CD4-positive, CD25-positive, alpha-beta regulatory T cell (primary cell): ENCODE measurements at regions not wholly inside any gene's neighbourhood (a gene's known extent, or its start where the extent isn't known, plus 50 kb on each side); places are given as distances from the start of the nearest gene placed in this dataset.

Source experiments
- ATAC-seq, 2 donors: fragments of 150-1000 bp; cut with Tn5 transposase; one replicate each; pipeline ENCODE4 v1.10.0; 2021; ENCODE audit warnings: low read depth in 2 of 2, moderate number of reproducible peaks in 2 of 2, moderate library complexity in 1 of 2
- DNase-seq, 3 donors: peaks; one replicate each; pipeline versions ENCODE4 v3.0.0 to v3.0.0-alpha.2; 2012 to 2022; ENCODE audit warnings: mixed read lengths in 1 of 3
- H3K27ac ChIP-seq: one replicate; pipeline ENCODE4 v1.7.0; 2013; ENCODE audit warnings: mild to moderate bottlenecking, low read length; ENCODE audit not compliant: insufficient read depth, poor library complexity, severe bottlenecking
- H3K27me3 ChIP-seq: one replicate; pipeline ENCODE4 v1.7.0; 2013; ENCODE audit warnings: low read length; ENCODE audit not compliant: control insufficient read depth, insufficient read depth
- H3K36me3 ChIP-seq: one replicate; pipeline ENCODE4 v1.7.0; 2013; ENCODE audit warnings: mild to moderate bottlenecking, low read length, moderate library complexity; ENCODE audit not compliant: control insufficient read depth, insufficient read depth
- H3K4me1 ChIP-seq: 2 replicates; pipeline ENCODE4 v1.7.0; 2013; ENCODE audit warnings: mild to moderate bottlenecking, low read length; ENCODE audit not compliant: insufficient read depth, control insufficient read depth, poor library complexity, severe bottlenecking
- H3K4me3 ChIP-seq: one replicate; pipeline ENCODE4 v1.7.0; 2013; ENCODE audit warnings: low read depth, mild to moderate bottlenecking, low read length, moderate library complexity
- H3K9me3 ChIP-seq, 2 experiments: 1 replicate in 1 of 2; 2 replicates in 1 of 2; pipeline ENCODE4 v1.7.0; 2013; ENCODE audit warnings: low read length in 2 of 2, mild to moderate bottlenecking in 1 of 2, moderate library complexity in 1 of 2; ENCODE audit not compliant: control insufficient read depth in 2 of 2
- H3K27ac Mint-ChIP-seq, 3 donors: one replicate each; pipeline ENCODE4 v1.8.0; 2020 to 2022; ENCODE audit warnings: mild to moderate bottlenecking in 3 of 3, mixed read lengths in 3 of 3, moderate library complexity in 2 of 3
- H3K27me3 Mint-ChIP-seq: one replicate; pipeline ENCODE4 v1.8.0; 2022; ENCODE audit warnings: mild to moderate bottlenecking, mixed read lengths
- H3K36me3 Mint-ChIP-seq: one replicate; pipeline ENCODE4 v1.8.0; 2020; ENCODE audit warnings: mixed read lengths
- H3K4me1 Mint-ChIP-seq, 4 donors: one replicate each; pipeline ENCODE4 v1.8.0; 2020 to 2022; ENCODE audit warnings: mixed read lengths in 4 of 4, mild to moderate bottlenecking in 1 of 4
- H3K4me3 Mint-ChIP-seq, 4 donors: one replicate each; pipeline ENCODE4 v1.8.0; 2020 to 2022; ENCODE audit warnings: mild to moderate bottlenecking in 4 of 4, mixed read lengths in 4 of 4, moderate library complexity in 3 of 4
- H3K9me3 Mint-ChIP-seq, 7 donors: one replicate each; pipeline ENCODE4 v1.8.0; 2020 to 2022; ENCODE audit warnings: mixed read lengths in 7 of 7, mild to moderate bottlenecking in 3 of 7, moderate library complexity in 2 of 7

- Mint-ChIP-seq H3K27me3 (peaks cover 4% of the 10 kb centered on the region), H3K9me3 (no peaks in the 10 kb centered on the region), H3K4me3 (no peak overlapping the region), H3K36me3 (no peaks in the 10 kb centered on the region), H3K4me1 (peaks cover 0 to 12% (median 5%) of the 10 kb centered on the region in 4 donors), H3K27ac (no peak overlapping the region)
- no peak overlapping the region for H3K27ac ChIP-seq
- no peaks in the 10 kb centered on the region for H3K27me3 ChIP-seq
- H3K4me1 ChIP-seq = no peaks in the 10 kb centered on the region
- no peak overlapping the region for H3K4me3 ChIP-seq
- no peaks in the 10 kb centered on the region for H3K36me3 ChIP-seq
- DNase-seq (no peak), ATAC-seq (no peak)
- no peaks in the 10 kb centered on the region for H3K9me3 ChIP-seq
Measured at GRCh38 chr6:142697001-142697335, 248.0 kb downstream of the HIVEP2 start.

DNA sequence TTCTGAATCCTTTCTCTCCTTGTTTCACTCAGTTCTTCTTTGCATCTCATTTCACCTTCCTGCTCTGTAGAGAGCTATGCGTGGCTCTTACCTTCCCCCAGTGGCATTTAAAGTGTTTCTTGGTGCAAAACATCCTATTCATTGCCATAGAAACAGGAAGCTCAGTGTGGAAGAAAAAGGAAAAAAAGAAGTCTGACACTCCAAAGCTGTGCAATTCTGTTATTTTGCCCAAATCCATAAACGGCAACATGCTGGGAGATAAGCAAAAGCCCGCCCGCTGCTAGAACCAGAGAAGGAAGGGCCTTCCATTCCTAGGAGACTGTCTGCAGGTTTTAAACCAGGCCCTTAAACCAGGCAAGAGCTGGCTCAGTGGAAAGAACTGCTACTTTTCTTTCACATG lies 247.1 kb downstream of the HIVEP2 start:
- H3K4me1 ChIP-seq = no peaks in the 10 kb centered on the region
- H3K9me3 ChIP-seq = no peaks in the 10 kb centered on the region
- H3K27ac Mint-ChIP-seq = no peak overlapping the region

DNA sequence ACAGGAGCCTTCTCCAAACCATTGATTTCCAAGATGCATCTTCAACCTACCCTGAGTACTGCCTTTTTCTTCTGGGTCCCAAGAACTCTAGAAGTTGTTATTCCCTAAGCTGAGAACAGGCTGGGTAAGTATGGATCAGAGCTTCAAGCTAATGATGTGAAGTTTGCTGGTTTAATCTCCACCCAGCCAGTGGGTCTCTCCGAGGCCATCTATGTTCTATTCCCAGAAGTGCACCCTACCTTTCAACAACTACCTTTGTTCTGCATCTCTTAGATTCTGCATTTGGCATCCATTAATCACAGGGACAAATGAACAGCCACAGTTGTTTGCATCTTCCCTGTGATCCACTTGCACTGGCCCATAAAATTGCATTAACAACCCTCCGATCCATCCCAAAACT lies 246.2 kb downstream of the HIVEP2 start:
- Histone ChIP-seq H3K36me3 (no peaks in the 10 kb centered on the region), H3K27ac (no peak overlapping the region), H3K9me3 (no peaks in the 10 kb centered on the region), H3K27me3 (no peaks in the 10 kb centered on the region), H3K4me1 (no peaks in the 10 kb centered on the region), H3K4me3 (no peak overlapping the region)
- Mint-ChIP-seq H3K4me1 (peaks cover 0 to 7% (median 3%) of the 10 kb centered on the region in 4 donors), H3K36me3 (no peaks in the 10 kb centered on the region), H3K27me3 (peaks cover 4% of the 10 kb centered on the region), H3K9me3 (no peaks in the 10 kb centered on the region), H3K27ac (peak overlapping the region in 2 of 3 donors; percentile 16 to 47), H3K4me3 (no peak overlapping the region)
- no peak for DNase-seq
- no peak for ATAC-seq

More for the DNA sequence above, 247.1 kb downstream of the HIVEP2 start:
- no peaks in the 10 kb centered on the region for H3K36me3 Mint-ChIP-seq
- H3K4me3 Mint-ChIP-seq = no peak overlapping the region
- DNase-seq = no peak
- H3K4me3 ChIP-seq = no peak overlapping the region
- H3K9me3 Mint-ChIP-seq = no peaks in the 10 kb centered on the region
- H3K27me3 Mint-ChIP-seq = peaks cover 4% of the 10 kb centered on the region
- peaks cover 0 to 10% (median 4%) of the 10 kb centered on the region in 4 donors for H3K4me1 Mint-ChIP-seq
- no peaks in the 10 kb centered on the region for H3K36me3 ChIP-seq
- ATAC-seq = no peak
- H3K27me3 ChIP-seq = no peaks in the 10 kb centered on the region
- H3K27ac ChIP-seq = no peak overlapping the region

GRCh38 chr6:142699391-142699790 lies 245.6 kb downstream of the HIVEP2 start:
- Mint-ChIP-seq H3K4me3 (no peak overlapping the region), H3K27ac (peak overlapping the region in 1 of 3 donors; percentile 3), H3K4me1 (peaks cover 0 to 5% (median under 1%) of the 10 kb centered on the region in 4 donors), H3K36me3 (no peaks in the 10 kb centered on the region), H3K9me3 (no peaks in the 10 kb centered on the region), H3K27me3 (peaks cover 4% of the 10 kb centered on the region)
- Histone ChIP-seq H3K27ac (no peak overlapping the region), H3K4me3 (no peak overlapping the region), H3K36me3 (no peaks in the 10 kb centered on the region), H3K9me3 (no peaks in the 10 kb centered on the region), H3K27me3 (no peaks in the 10 kb centered on the region), H3K4me1 (no peaks in the 10 kb centered on the region)
- DNase-seq (no peak), ATAC-seq (no peak)

GRCh38 chr6:142700032-142700431 lies 244.9 kb downstream of the HIVEP2 start:
- Mint-ChIP-seq H3K27ac (peak overlapping the region in 1 of 3 donors; percentile 3), H3K9me3 (no peaks in the 10 kb centered on the region), H3K27me3 (peaks cover 4% of the 10 kb centered on the region), H3K4me3 (no peak overlapping the region), H3K36me3 (no peaks in the 10 kb centered on the region), H3K4me1 (peaks cover 0 to 3% (median 0%) of the 10 kb centered on the region in 4 donors)
- no peak for ATAC-seq
- H3K4me3 ChIP-seq = no peak overlapping the region
- H3K9me3 ChIP-seq = no peaks in the 10 kb centered on the region
- no peak overlapping the region for H3K27ac ChIP-seq
- no peaks in the 10 kb centered on the region for H3K27me3 ChIP-seq
- DNase-seq = no peak
- H3K4me1 ChIP-seq = no peaks in the 10 kb centered on the region
- H3K36me3 ChIP-seq = no peaks in the 10 kb centered on the region

- H3K9me3 ChIP-seq = no peaks in the 10 kb centered on the region
- Mint-ChIP-seq H3K9me3 (no peaks in the 10 kb centered on the region), H3K27ac (no peak overlapping the region), H3K4me3 (no peak overlapping the region), H3K27me3 (peaks cover 4% of the 10 kb centered on the region), H3K36me3 (no peaks in the 10 kb centered on the region), H3K4me1 (peaks cover 0 to 3% (median 0%) of the 10 kb centered on the region in 4 donors)
- H3K27me3 ChIP-seq = no peaks in the 10 kb centered on the region
- no peak for ATAC-seq
- H3K27ac ChIP-seq = no peak overlapping the region
- no peaks in the 10 kb centered on the region for H3K4me1 ChIP-seq
- DNase-seq = no peak
- H3K36me3 ChIP-seq = no peaks in the 10 kb centered on the region
- H3K4me3 ChIP-seq = no peak overlapping the region
Measured at GRCh38 chr6:142700671-142701312, 244.2 kb downstream of the HIVEP2 start.
